ENCODE measurements at regions not wholly inside any gene's neighbourhood (a gene's known extent, or its start where the extent isn't known, plus 50 kb on each side); places are given as distances from the start of the nearest gene placed in this dataset.

- no peak for DNase-seq
Measured at GRCh38 chr5:14967166-14967565, 95.6 kb upstream of the ANKH start.

- DNase-seq, result no peak
Measured at GRCh38 chr5:14965815-14966214, 94.2 kb upstream of the ANKH start.

- no peak for DNase-seq
Measured at GRCh38 chr5:14962604-14963003, 91.0 kb upstream of the ANKH start.

GRCh38 chr5:14960120-14960462 is 88.5 kb upstream of the ANKH start:
- no peak for DNase-seq

GRCh38 chr5:14959399-14960119 is 88.0 kb upstream of the ANKH start:
- DNase-seq, result no peak

- no peak for DNase-seq
Measured at GRCh38 chr5:14958188-14958587, 86.6 kb upstream of the ANKH start.

GRCh38 chr5:14956423-14957046 is 85.0 kb upstream of the ANKH start:
- no peak for DNase-seq

GRCh38 chr5:14954616-14955343 is 83.2 kb upstream of the ANKH start:
- no peak for DNase-seq

- no peak for DNase-seq
Measured at GRCh38 chr5:14954216-14954615, 82.6 kb upstream of the ANKH start.

GRCh38 chr5:14953075-14953607 is 81.6 kb upstream of the ANKH start:
- DNase-seq, result no peak

- DNase-seq, result no peak
Measured at GRCh38 chr5:14948383-14948782, 76.8 kb upstream of the ANKH start.

GRCh38 chr5:14946815-14947620 is 75.4 kb upstream of the ANKH start:
- no peak for DNase-seq

GRCh38 chr5:14945450-14945849 is 73.9 kb upstream of the ANKH start:
- no peak for DNase-seq

- DNase-seq, result no peak
Measured at GRCh38 chr5:14944996-14945395, 73.4 kb upstream of the ANKH start.

- no peak for DNase-seq
Measured at GRCh38 chr5:14944350-14944739, 72.8 kb upstream of the ANKH start.

GRCh38 chr5:14942212-14942611 is 70.6 kb upstream of the ANKH start:
- no peak for DNase-seq

GRCh38 chr5:14937254-14937653 is 65.7 kb upstream of the ANKH start:
- DNase-seq, result no peak

- no peak for DNase-seq
Measured at GRCh38 chr5:14936588-14936987, 65.0 kb upstream of the ANKH start.

GRCh38 chr5:14935341-14935740 is 63.8 kb upstream of the ANKH start:
- DNase-seq, result no peak

GRCh38 chr5:14932902-14933469 is 61.4 kb upstream of the ANKH start:
- no peak for DNase-seq

GRCh38 chr5:14930486-14930885 is 58.9 kb upstream of the ANKH start:
- no peak for DNase-seq

- DNase-seq, result no peak
Measured at GRCh38 chr5:14929293-14930065, 57.9 kb upstream of the ANKH start.
